Mesenchymal stem cell (in vitro differentiated cells and primary cell): ENCODE measurements at regions not wholly inside any gene's neighbourhood (a gene's known extent, or its start where the extent isn't known, plus 50 kb on each side); places are given as distances from the start of the nearest gene placed in this dataset.
"Not testable (repeated sequence)": the region's sequence is repeated elsewhere in the genome, so short reads cannot be mapped to it uniquely, and the experiment has no call there.

Source experiments
- DNase-seq: peaks from one replicate; pipeline ENCODE4 v3.0.0-alpha.2; 2013
- H2AFZ ChIP-seq: one replicate; pipeline ENCODE4 v1.6.1; 2013; ENCODE audit warnings: low read depth, mild to moderate bottlenecking, control low read depth, inconsistent platforms, low read length, moderate library complexity
- H2AK5ac ChIP-seq: 2 replicates; pipeline ENCODE4 v1.6.1; 2013; ENCODE audit warnings: low read length, moderate library complexity, mild to moderate bottlenecking, inconsistent platforms; ENCODE audit not compliant: severe bottlenecking
- H2BK120ac ChIP-seq: one replicate; pipeline ENCODE4 v1.6.1; 2013; ENCODE audit warnings: low read depth, mild to moderate bottlenecking, inconsistent platforms, low read length, moderate library complexity
- H2BK12ac ChIP-seq, 2 experiments: one replicate each; pipeline ENCODE4 v1.6.1; 2013; ENCODE audit warnings: inconsistent platforms in 2 of 2, low read length in 2 of 2, mild to moderate bottlenecking in 2 of 2, moderate library complexity in 2 of 2, control low read depth in 1 of 2
- H2BK15ac ChIP-seq: one replicate; pipeline ENCODE4 v1.6.1; 2013; ENCODE audit warnings: mild to moderate bottlenecking, low read depth, inconsistent platforms; ENCODE audit not compliant: poor library complexity, severe bottlenecking
- H2BK5ac ChIP-seq: 2 replicates; pipeline ENCODE4 v1.6.1; 2013; ENCODE audit warnings: low read depth, mild to moderate bottlenecking, low read length, control low read depth, inconsistent platforms; ENCODE audit not compliant: poor library complexity, severe bottlenecking
- H3K14ac ChIP-seq, 2 experiments: one replicate each; pipeline ENCODE4 v1.6.1; 2013; ENCODE audit warnings: inconsistent platforms in 2 of 2, low read length in 2 of 2, control low read depth in 1 of 2, mild to moderate bottlenecking in 1 of 2, moderate library complexity in 1 of 2
- H3K18ac ChIP-seq, 2 experiments: one replicate each; pipeline ENCODE4 v1.6.1; 2013; ENCODE audit warnings: inconsistent platforms in 2 of 2, low read length in 2 of 2, control low read depth in 1 of 2, low read depth in 1 of 2, mild to moderate bottlenecking in 1 of 2
- H3K23ac ChIP-seq, 2 experiments: one replicate each; pipeline ENCODE4 v1.6.1; 2013; ENCODE audit warnings: inconsistent platforms in 2 of 2, low read length in 2 of 2, mild to moderate bottlenecking in 2 of 2, moderate library complexity in 2 of 2, control low read depth in 1 of 2
- H3K27ac ChIP-seq: 2 replicates; pipeline ENCODE4 v1.5.1; 2013; ENCODE audit warnings: mild to moderate bottlenecking, moderate library complexity, low read length, control low read depth, inconsistent platforms; ENCODE audit not compliant: poor library complexity, severe bottlenecking
- H3K27me3 ChIP-seq, 2 experiments: 2 replicates each; pipeline versions ENCODE4 v1.6.1 to v1.7.0; 2013; ENCODE audit warnings: low read length in 2 of 2, mild to moderate bottlenecking in 2 of 2, moderate library complexity in 2 of 2, control low read depth in 1 of 2, inconsistent platforms in 1 of 2; ENCODE audit not compliant: control insufficient read depth in 1 of 2, insufficient read depth in 1 of 2
- H3K36me3 ChIP-seq, 2 experiments: 2 replicates each; pipeline versions ENCODE4 v1.6.1 to v1.7.0; 2013; ENCODE audit warnings: low read length in 2 of 2, control low read depth in 1 of 2, inconsistent platforms in 1 of 2, low read depth in 1 of 2, mild to moderate bottlenecking in 1 of 2; ENCODE audit not compliant: insufficient read depth in 2 of 2, control insufficient read depth in 1 of 2
- H3K4ac ChIP-seq, 2 experiments: one replicate each; pipeline ENCODE4 v1.6.1; 2013; ENCODE audit warnings: inconsistent platforms in 2 of 2, low read length in 2 of 2, mild to moderate bottlenecking in 2 of 2, moderate library complexity in 2 of 2, control low read depth in 1 of 2, low read depth in 1 of 2
- H3K4me1 ChIP-seq: 2 replicates; pipeline ENCODE4 v1.6.1; 2013; ENCODE audit warnings: low read depth, low read length, control low read depth; ENCODE audit not compliant: control insufficient read depth, insufficient read depth
- H3K4me2 ChIP-seq: 2 replicates; pipeline ENCODE4 v1.6.1; 2013; ENCODE audit warnings: low read length, mild to moderate bottlenecking, inconsistent platforms; ENCODE audit not compliant: poor library complexity, severe bottlenecking
- H3K4me3 ChIP-seq, 2 experiments: 2 replicates each; pipeline versions ENCODE4 v1.5.1 to v1.7.0; 2013; ENCODE audit warnings: low read length in 2 of 2, mild to moderate bottlenecking in 2 of 2, control low read depth in 1 of 2, low read depth in 1 of 2; ENCODE audit not compliant: insufficient read depth in 1 of 2
- H3K79me1 ChIP-seq: replicated peaks from 2 replicates; pipeline ENCODE4 v1.6.1; 2013; ENCODE audit warnings: mild to moderate bottlenecking, control low read depth, low read length, inconsistent platforms; ENCODE audit not compliant: poor library complexity, severe bottlenecking
- H3K9ac ChIP-seq: 2 replicates; pipeline ENCODE4 v1.7.0; 2013; ENCODE audit warnings: mild to moderate bottlenecking, low read length, moderate library complexity
- H3K9me3 ChIP-seq: 2 replicates; pipeline ENCODE4 v1.7.0; 2013; ENCODE audit warnings: mild to moderate bottlenecking, low read length; ENCODE audit not compliant: control insufficient read depth
- H4K8ac ChIP-seq: one replicate; pipeline ENCODE4 v1.6.1; 2013; ENCODE audit warnings: inconsistent platforms, mild to moderate bottlenecking, low read length, moderate library complexity
- H4K91ac ChIP-seq: one replicate; pipeline ENCODE4 v1.6.1; 2013; ENCODE audit warnings: mild to moderate bottlenecking, low read length, inconsistent platforms
- WGBS: methylation state at CpG from one replicate; pipeline ENCODE4 v1.1.7; 2013; ENCODE audit warnings: mixed read lengths; 5-methylcytosine and 5-hydroxymethylcytosine counted together

- DNase-seq, result no peak
- H3K14ac ChIP-seq, result no peak overlapping the region
- H3K23ac ChIP-seq, result no peak overlapping the region
- H3K9ac ChIP-seq, result no peak overlapping the region
- no peak overlapping the region for H3K4me3 ChIP-seq
- H3K4me1 ChIP-seq, result no peaks in the 10 kb centered on the region
- H3K18ac ChIP-seq, result peak overlapping the region in 1 of 2 experiments; percentile 66
- H2AFZ ChIP-seq, result no peak overlapping the region
- no peak overlapping the region for H2BK5ac ChIP-seq
- no peak overlapping the region for H2BK120ac ChIP-seq
- H2BK12ac ChIP-seq, result peak overlapping the region in 1 of 2 experiments; percentile 39
- no peak overlapping the region for H3K27ac ChIP-seq
- H3K9me3 ChIP-seq, result no peaks in the 10 kb centered on the region
- no peaks in the 10 kb centered on the region for H3K36me3 ChIP-seq
- no peak overlapping the region for H3K4me2 ChIP-seq
- no peaks in the 10 kb centered on the region for H3K27me3 ChIP-seq
- H3K79me1 ChIP-seq, result no peaks in the 10 kb centered on the region
- no peak overlapping the region for H4K91ac ChIP-seq
- no peak overlapping the region for H2AK5ac ChIP-seq
- H3K4ac ChIP-seq, result peak overlapping the region in 1 of 2 experiments; percentile 51
- WGBS, result 94% methylated on average over 3 of the region's 4 CpGs
- H4K8ac ChIP-seq, result no peak overlapping the region
- no peak overlapping the region for H2BK15ac ChIP-seq
These were observed 161.0 kb downstream of the GJA1 start for GRCh38 chr6:121596441-121596840.

- Histone ChIP-seq H3K4me2 (no peak overlapping the region), H3K4ac (no peak overlapping the region)
These were observed 162.2 kb downstream of the GJA1 start for GRCh38 chr6:121597654-121598053.

GRCh38 chr6:121599331-121599730 lies 163.9 kb downstream of the GJA1 start:
- not testable (repeated sequence) for H2AK5ac ChIP-seq, H2AFZ ChIP-seq, H2BK5ac ChIP-seq, H3K14ac ChIP-seq, H3K4me2 ChIP-seq, H4K91ac ChIP-seq, H2BK15ac ChIP-seq, H3K23ac ChIP-seq, H3K4me1 ChIP-seq, H3K4ac ChIP-seq, H3K79me1 ChIP-seq, H3K27me3 ChIP-seq, H3K9me3 ChIP-seq, H4K8ac ChIP-seq, H3K36me3 ChIP-seq, H3K9ac ChIP-seq, H2BK120ac ChIP-seq, H3K27ac ChIP-seq, H2BK12ac ChIP-seq, H3K4me3 ChIP-seq, DNase-seq
- H3K18ac ChIP-seq, result peak overlapping the region in 1 of 2 experiments; percentile 40
- 100% methylated on average over 3 of the region's 6 CpGs for WGBS

More at GRCh38 chr6:121597654-121598053, 162.2 kb downstream of the GJA1 start:
- H2BK15ac ChIP-seq, result no peak overlapping the region
- no peak overlapping the region for H4K91ac ChIP-seq
- no peak overlapping the region for H3K4me3 ChIP-seq
- H3K14ac ChIP-seq, result no peak overlapping the region
- no peak overlapping the region for H2BK120ac ChIP-seq
- H3K9ac ChIP-seq, result no peak overlapping the region
- H3K27ac ChIP-seq, result no peak overlapping the region
- H2BK5ac ChIP-seq, result no peak overlapping the region
- H3K79me1 ChIP-seq, result no peaks in the 10 kb centered on the region
- no peaks in the 10 kb centered on the region for H3K36me3 ChIP-seq
- H3K4me1 ChIP-seq, result no peaks in the 10 kb centered on the region
- no peak overlapping the region for H2AFZ ChIP-seq
- H3K27me3 ChIP-seq, result no peaks in the 10 kb centered on the region
- H3K23ac ChIP-seq, result no peak overlapping the region
- no peak overlapping the region for H4K8ac ChIP-seq
- peak; percentile 9 for DNase-seq
- H2AK5ac ChIP-seq, result no peak overlapping the region
- H3K9me3 ChIP-seq, result no peaks in the 10 kb centered on the region
- no peak overlapping the region for H3K18ac ChIP-seq
- WGBS, result 93% methylated on average over 3 of the region's 3 CpGs
- H2BK12ac ChIP-seq, result no peak overlapping the region

- Histone ChIP-seq H3K79me1 (no peaks in the 10 kb centered on the region), H2BK15ac (no peak overlapping the region), H3K4me1 (no peaks in the 10 kb centered on the region), H2BK5ac (no peak overlapping the region), H4K91ac (no peak overlapping the region), H2AFZ (no peak overlapping the region), H3K9me3 (no peaks in the 10 kb centered on the region), H2BK12ac (no peak overlapping the region), H2AK5ac (no peak overlapping the region), H3K27ac (no peak overlapping the region), H3K23ac (no peak overlapping the region), H3K27me3 (no peaks in the 10 kb centered on the region), H4K8ac (no peak overlapping the region), H3K9ac (no peak overlapping the region), H3K14ac (no peak overlapping the region), H2BK120ac (no peak overlapping the region), H3K4me2 (no peak overlapping the region), H3K4ac (no peak overlapping the region), H3K4me3 (no peak overlapping the region), H3K18ac (no peak overlapping the region), H3K36me3 (no peaks in the 10 kb centered on the region)
- peak; percentile 72 for DNase-seq
- no CpG with 5 or more reads among the region's 6 CpGs for WGBS
These were observed 165.1 kb downstream of the GJA1 start for GRCh38 chr6:121600389-121601168.
